ENCODE measurements at regions not wholly inside any gene's neighbourhood (a gene's known extent, or its start where the extent isn't known, plus 50 kb on each side); places are given as distances from the start of the nearest gene placed in this dataset.
"Not testable (repeated sequence)": the region's sequence is repeated elsewhere in the genome, so short reads cannot be mapped to it uniquely, and the experiment has no call there.

DNA sequence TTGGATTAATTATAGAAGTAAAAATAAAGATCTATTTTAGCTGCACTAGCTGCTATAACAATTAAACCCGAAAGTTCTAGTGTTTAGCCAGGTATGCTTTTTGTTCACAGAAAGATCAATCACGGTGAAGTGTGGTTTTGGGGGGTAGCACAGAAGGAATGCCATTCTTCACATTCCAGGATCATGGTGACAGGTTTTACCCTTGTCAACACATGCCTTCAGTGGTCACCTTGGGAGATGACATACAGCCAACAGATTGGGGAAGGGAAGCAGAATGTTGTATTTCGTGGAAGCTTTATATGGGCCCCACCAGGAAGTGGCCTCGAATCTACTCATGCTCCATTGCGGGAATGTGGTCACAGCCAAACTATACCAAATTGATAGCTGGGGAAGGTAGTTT, 753.6 kb downstream of the RAPGEF2 start:
- DNase-seq, result no peak

GRCh38 chr4:159859656-159860148, 756.8 kb downstream of the RAPGEF2 start:
- no peak for DNase-seq

- no peak for DNase-seq
Measured at GRCh38 chr4:159860945-159861344, 758.1 kb downstream of the RAPGEF2 start.

- no peak for DNase-seq
Measured at GRCh38 chr4:159864337-159864736, 761.5 kb downstream of the RAPGEF2 start.

DNA sequence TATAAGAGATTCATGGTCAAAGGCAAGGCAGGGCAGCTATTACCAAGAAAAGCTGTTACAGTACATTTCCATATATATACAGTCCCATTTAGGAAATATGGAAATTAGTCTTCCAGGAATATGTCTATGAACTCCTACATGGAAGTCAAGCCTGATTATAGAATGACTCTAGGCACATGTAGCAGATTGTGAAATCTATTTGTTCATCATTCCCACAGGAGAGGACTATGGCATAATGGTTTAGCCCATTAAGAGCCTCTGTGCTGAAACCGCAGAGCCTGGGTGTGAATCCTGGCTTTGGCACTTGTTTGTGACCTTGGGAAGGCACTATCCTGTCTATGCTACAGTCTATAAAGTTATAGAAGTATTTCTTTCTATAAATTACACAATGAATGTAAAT, 764.8 kb downstream of the RAPGEF2 start:
- no peak for DNase-seq

DNA sequence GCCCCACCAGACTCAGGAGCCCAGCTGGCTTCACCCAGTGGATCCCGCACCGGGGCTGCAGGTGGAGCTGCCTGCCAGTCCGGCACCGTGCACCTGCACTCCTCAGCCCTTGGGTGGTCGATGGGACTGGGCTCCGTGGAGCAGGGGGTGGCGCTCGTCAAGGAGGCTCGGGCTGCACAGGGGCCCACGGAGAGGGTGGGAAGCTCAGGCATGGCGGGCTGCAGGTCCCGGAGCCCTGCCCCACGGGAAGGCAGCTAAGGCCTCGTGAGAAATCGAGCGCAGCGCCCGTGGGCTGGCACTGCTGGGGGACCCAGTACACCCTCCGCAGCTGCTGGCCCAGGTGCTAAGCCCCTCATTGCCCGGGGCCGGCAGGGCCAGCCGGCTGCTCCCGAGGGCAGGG, 766.1 kb downstream of the RAPGEF2 start:
- DNase-seq, result not testable (repeated sequence)

DNA sequence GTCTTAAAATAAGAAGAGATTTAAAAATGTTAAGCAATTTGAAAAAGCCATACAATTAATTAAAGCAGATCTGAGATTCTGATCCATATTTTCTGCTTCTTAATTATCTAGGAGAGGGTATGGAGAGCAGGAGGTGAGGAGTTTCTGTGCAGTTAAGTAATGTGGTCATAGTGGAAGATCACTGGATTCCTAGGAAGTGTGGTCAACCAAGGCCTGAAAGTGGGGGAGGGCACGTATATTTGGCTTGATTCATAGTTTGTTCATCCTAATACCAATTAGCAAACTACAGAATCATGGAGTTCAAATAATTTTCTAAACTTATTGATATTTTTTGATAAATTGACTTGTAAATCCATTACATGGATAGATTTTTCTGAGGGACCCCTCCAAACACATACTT, 768.3 kb downstream of the RAPGEF2 start:
- no peak for DNase-seq

- no peak for DNase-seq
Measured at GRCh38 chr4:159881158-159881557, 778.3 kb downstream of the RAPGEF2 start.

- DNase-seq, result no peak
Measured at GRCh38 chr4:159884989-159885388, 782.1 kb downstream of the RAPGEF2 start.

DNA sequence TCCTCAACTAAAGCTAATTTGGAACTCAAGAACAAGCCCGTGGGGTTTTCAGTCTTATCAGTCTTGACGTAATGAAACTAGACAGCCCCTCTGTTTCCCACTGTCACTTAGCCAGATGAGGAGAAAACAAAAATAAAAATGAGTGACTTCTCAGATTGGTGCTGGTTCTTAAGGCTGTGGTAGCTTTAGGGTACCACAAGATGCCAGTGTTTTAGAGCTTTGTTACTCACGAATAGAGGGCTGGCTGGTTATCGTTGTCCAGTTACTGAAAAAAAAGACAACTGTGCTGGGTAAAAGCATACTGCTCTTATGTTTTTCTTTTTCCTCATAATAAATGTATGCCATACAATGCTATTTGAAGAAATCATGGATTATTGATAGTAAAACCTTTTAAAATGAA, 796.7 kb downstream of the RAPGEF2 start:
- peak; percentile 68 for DNase-seq

GRCh38 chr4:159900562-159900961, 797.7 kb downstream of the RAPGEF2 start:
- DNase-seq, result no peak

GRCh38 chr4:159902648-159903047, 799.8 kb downstream of the RAPGEF2 start:
- DNase-seq, result no peak

GRCh38 chr4:159904906-159905305, 802.0 kb downstream of the RAPGEF2 start:
- DNase-seq, result no peak

DNA sequence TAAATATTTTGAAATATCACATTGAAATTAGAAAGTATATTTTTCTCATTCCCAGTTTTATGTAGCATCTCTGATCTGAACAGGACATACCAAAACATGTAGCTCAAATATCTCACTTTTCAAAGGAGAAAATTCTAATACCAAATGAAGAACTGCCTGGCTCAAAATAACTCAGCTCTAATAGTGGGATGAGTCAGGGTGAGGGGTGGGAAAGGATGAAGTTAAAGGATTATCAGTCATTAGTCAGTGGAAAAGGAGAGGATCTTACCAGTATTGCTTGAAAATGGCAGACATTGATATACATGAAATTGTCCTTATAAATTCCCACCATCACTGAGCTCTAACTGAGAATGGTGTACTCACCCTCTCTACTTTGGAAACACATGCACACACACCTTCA, 803.2 kb downstream of the RAPGEF2 start:
- no peak for DNase-seq

- DNase-seq, result no peak
Measured at GRCh38 chr4:159906517-159906916, 803.6 kb downstream of the RAPGEF2 start.

GRCh38 chr4:159910721-159911120, 807.8 kb downstream of the RAPGEF2 start:
- no peak for DNase-seq

- no peak for DNase-seq
Measured at GRCh38 chr4:159922119-159922518, 819.2 kb downstream of the RAPGEF2 start.

DNA sequence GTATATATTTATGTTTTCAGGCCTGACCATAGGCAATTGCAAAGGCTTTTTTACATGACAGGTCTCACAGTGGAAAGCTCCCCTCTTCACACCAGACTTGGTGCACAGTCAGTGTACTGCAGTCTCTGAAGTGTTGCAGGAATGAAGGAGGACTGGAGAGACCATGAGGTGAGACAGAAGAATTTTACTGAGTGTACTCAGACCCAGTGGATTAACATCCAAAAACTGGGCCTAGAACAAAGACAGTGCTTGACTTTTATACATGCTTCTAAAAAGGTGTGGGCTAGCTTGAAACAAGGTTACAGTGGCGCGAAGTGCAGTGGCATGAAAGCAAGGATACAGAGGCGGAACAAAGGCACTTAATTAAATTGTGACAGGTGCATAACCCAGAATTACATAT, 822.9 kb downstream of the RAPGEF2 start:
- DNase-seq, result no peak

DNA sequence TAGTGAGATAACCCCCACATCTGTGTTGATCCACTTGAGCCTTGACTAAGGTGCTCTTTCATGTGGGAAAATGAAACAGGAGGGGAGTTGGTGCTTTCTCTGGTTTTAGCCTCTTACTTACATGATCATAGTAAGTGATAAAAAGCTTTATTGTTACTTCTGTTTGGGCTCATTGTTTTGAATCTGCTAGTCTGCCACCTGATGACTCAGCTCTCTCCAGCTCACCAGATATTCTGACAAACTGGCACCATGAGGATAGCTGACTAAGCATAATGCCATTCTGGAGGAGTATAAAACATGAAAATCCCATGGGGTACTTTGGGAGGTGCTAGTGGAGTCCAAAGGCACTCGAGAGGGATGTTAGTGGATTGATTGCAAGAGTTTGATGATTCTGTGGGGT, 824.0 kb downstream of the RAPGEF2 start:
- DNase-seq, result no peak

- no peak for DNase-seq
Measured at GRCh38 chr4:159927781-159928180, 824.9 kb downstream of the RAPGEF2 start.

- not testable (repeated sequence) for DNase-seq
Measured at GRCh38 chr4:159934602-159935001, 831.7 kb downstream of the RAPGEF2 start.

- no peak for DNase-seq
Measured at GRCh38 chr4:159937595-159937994, 834.7 kb downstream of the RAPGEF2 start.

- not testable (repeated sequence) for DNase-seq
Measured at GRCh38 chr4:159939681-159940080, 836.8 kb downstream of the RAPGEF2 start.

DNA sequence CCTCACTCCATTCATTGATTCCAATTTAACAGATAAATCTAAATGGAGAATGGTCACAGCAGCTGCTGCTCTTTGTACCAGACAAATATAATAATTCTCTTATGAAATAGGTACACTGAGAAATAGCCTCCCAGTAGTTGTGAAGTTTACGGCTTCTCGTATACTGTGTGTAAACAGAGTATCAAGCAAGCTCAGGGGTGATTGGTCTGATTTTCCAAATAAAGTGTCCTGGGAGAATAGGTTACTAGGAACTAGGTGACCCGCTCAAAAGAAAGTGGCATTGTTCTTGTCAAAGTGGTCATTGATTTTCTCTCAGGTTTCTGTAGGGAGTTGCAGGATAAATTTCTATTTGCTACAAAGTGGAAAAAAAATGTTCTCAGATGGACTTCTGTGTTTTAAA, 838.2 kb downstream of the RAPGEF2 start:
- no peak for DNase-seq

DNA sequence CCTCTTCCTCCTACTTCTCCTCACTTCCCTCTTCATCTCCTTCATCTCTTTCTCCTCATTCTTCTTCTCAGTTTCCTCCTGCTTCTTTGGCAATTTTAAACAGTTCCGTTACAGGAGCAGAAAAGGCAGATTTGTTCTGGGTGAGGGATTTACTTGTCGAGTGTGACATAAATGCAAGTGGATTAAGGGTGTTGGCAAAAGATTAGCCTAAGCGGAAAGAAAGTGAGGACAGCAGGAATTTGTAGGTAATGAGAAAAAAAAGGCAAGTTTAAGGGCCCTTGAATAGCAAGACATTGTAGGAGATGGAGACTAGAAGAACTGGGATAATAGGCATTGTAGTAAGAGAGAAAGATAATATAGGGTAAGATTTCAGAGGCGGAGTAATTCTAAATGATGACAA, 841.6 kb downstream of the RAPGEF2 start:
- DNase-seq, result peak; percentile 20

All from eye (tissue), 1 donor.